ENCODE measurements at regions not wholly inside any gene's neighbourhood (a gene's known extent, or its start where the extent isn't known, plus 50 kb on each side); places are given as distances from the start of the nearest gene placed in this dataset.

DNA sequence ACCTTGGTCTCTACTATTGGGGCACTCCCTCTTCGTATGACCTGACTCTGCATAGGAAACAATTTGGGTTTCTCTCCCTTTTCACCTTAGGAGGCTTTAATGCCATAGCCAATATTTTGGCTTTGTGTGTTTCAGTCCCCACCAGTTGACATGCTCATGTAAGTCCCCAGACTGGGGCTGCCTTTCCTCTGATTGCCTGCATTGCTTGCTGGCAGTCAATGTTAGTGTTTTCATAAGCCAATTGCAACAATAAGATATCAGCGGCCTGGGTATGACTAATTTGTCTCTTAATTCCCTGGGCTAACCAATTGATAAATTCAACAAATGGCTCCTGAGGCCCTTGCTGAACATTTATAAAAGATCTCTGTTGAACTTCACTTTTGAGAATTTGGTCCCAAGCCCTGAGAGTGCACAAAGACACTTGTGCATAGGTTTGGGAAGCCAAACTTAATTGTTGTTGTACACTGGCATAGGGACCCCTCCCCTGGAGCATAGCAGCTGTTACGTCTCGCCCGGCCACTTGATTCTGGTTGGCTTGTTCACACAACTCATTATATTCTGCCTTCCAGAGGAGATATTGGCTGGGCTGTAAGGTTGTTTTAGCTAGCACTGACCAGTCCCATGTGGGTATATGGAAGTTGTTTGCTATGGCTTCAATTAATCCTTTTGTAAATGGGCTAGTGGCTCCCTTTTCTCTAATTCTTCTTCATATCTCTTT lies 206.2 kb downstream of the PABPC4L start:
- H3K79me2 ChIP-seq (replicated peaks; ENCODE audit: insufficient read depth, low read length), result no peaks in the 10 kb centered on the region
- no peaks in the 10 kb centered on the region for H3K36me3 ChIP-seq (ENCODE audit: insufficient read depth, low read length)
- no peak overlapping the region for H3K27ac ChIP-seq (ENCODE audit: low read length)

More for the DNA sequence above, 206.2 kb downstream of the PABPC4L start:
- no peak for TF ChIP-seq SMC3 (conservative IDR thresholded peaks at IDR 0.05; ENCODE audit: poor library complexity)
- TF ChIP-seq POLR2AphosphoS5 (IDR thresholded peaks at IDR 0.05), result no peak
- no peak for TF ChIP-seq RAD21 (conservative IDR thresholded peaks at IDR 0.05)
- no peak for TF ChIP-seq REST (IDR thresholded peaks at IDR 0.05; ENCODE audit: borderline replicate concordance)
- no peak for TF ChIP-seq MXI1 (conservative IDR thresholded peaks at IDR 0.05; ENCODE audit: poor library complexity, severe bottlenecking)
- TF ChIP-seq CTCF (IDR thresholded peaks at IDR 0.05; ENCODE audit: poor library complexity, severe bottlenecking), result no peak
- TF ChIP-seq EP300 (conservative IDR thresholded peaks at IDR 0.05; ENCODE audit: poor library complexity, severe bottlenecking), result no peak
- TF ChIP-seq TAF1 (IDR thresholded peaks at IDR 0.05; ENCODE audit: low read depth), result no peak
- no peak for TF ChIP-seq EZH2 (IDR thresholded peaks at IDR 0.05; ENCODE audit: borderline replicate concordance, insufficient read depth, low read length, poor library complexity, severe bottlenecking)
- Histone ChIP-seq H2AFZ (ENCODE audit: low read depth, low read length) (no peak overlapping the region), H3K4me3 (ENCODE audit: low read length) (no peak overlapping the region), H3F3A (ENCODE audit: insufficient read depth, low read length, poor library complexity, severe bottlenecking) (no peaks in the 10 kb centered on the region), H3K9me3 (ENCODE audit: low read length) (peaks cover 7% of the 10 kb centered on the region), H3K9me2 (ENCODE audit: insufficient read depth, low read length) (no peaks in the 10 kb centered on the region), H4K20me1 (ENCODE audit: insufficient read depth) (no peaks in the 10 kb centered on the region), H3K4me2 (ENCODE audit: low read length) (no peak overlapping the region), H3K9ac (ENCODE audit: low read length) (no peak overlapping the region), H3K27me3 (ENCODE audit: insufficient read depth, low read depth, low read length) (no peaks in the 10 kb centered on the region)

Data from neural cell (in vitro differentiated cells).